ENCODE measurements at regions not wholly inside any gene's neighbourhood (a gene's known extent, or its start where the extent isn't known, plus 50 kb on each side); places are given as distances from the start of the nearest gene placed in this dataset.

GRCh38 chr10:110437351-110437605 is 60.4 kb upstream of the DUSP5 start:
- H3K36me3 ChIP-seq (replicated peaks; ENCODE audit: insufficient read depth, low read depth) = no peaks in the 10 kb centered on the region
- no peaks in the 10 kb centered on the region for H3K9me3 ChIP-seq (ENCODE audit: low read depth)
- H3K4me1 ChIP-seq (ENCODE audit: insufficient read depth) = no peaks in the 10 kb centered on the region
- H3K79me2 ChIP-seq = no peaks in the 10 kb centered on the region
- no peak overlapping the region for H3K4me3 ChIP-seq
- no peaks in the 10 kb centered on the region for H3K27me3 ChIP-seq
- H3K27ac ChIP-seq = no peak overlapping the region
- H4K20me1 ChIP-seq (ENCODE audit: insufficient read depth, poor library complexity, severe bottlenecking) = no peaks in the 10 kb centered on the region
- H3K9me2 ChIP-seq (replicated peaks; ENCODE audit: insufficient read depth) = no peaks in the 10 kb centered on the region
- no peak overlapping the region for H3K4me2 ChIP-seq
- TF ChIP-seq EZH2phosphoT487 (IDR thresholded peaks at IDR 0.05; ENCODE audit: low read depth, severe bottlenecking, unreplicated experiment) (no peak), CTCF (IDR thresholded peaks at IDR 0.05; ENCODE audit: poor library complexity) (no peak), EZH2 (IDR thresholded peaks at IDR 0.05; ENCODE audit: borderline replicate concordance) (no peak)
- no peak overlapping the region for H2AFZ ChIP-seq
- 65% methylated on average over 3 of the region's 3 CpGs for WGBS (ENCODE audit: low lambda C conversion rate, missing lambda C conversion rate)
- DNase-seq (ENCODE audit: low spot score) = no peak

GRCh38 chr10:110437761-110438341 is 59.9 kb upstream of the DUSP5 start:
- 82% methylated on average over 11 of the region's 11 CpGs for WGBS (ENCODE audit: low lambda C conversion rate, missing lambda C conversion rate)
- no peak overlapping the region for H3K27ac ChIP-seq
- no peaks in the 10 kb centered on the region for H3K79me2 ChIP-seq
- H3K4me2 ChIP-seq = no peak overlapping the region
- no peak for DNase-seq (ENCODE audit: low spot score)
- no peaks in the 10 kb centered on the region for H3K9me2 ChIP-seq (replicated peaks; ENCODE audit: insufficient read depth)
- H3K36me3 ChIP-seq (replicated peaks; ENCODE audit: insufficient read depth, low read depth) = no peaks in the 10 kb centered on the region
- no peaks in the 10 kb centered on the region for H4K20me1 ChIP-seq (ENCODE audit: insufficient read depth, poor library complexity, severe bottlenecking)
- no peak overlapping the region for H3K4me3 ChIP-seq
- no peaks in the 10 kb centered on the region for H3K4me1 ChIP-seq (ENCODE audit: insufficient read depth)
- H3K27me3 ChIP-seq = no peaks in the 10 kb centered on the region
- TF ChIP-seq EZH2 (IDR thresholded peaks at IDR 0.05; ENCODE audit: borderline replicate concordance) (no peak), CTCF (IDR thresholded peaks at IDR 0.05; ENCODE audit: poor library complexity) (no peak), EZH2phosphoT487 (IDR thresholded peaks at IDR 0.05; ENCODE audit: low read depth, severe bottlenecking, unreplicated experiment) (no peak)
- no peak overlapping the region for H2AFZ ChIP-seq
- no peaks in the 10 kb centered on the region for H3K9me3 ChIP-seq (ENCODE audit: low read depth)

- Histone ChIP-seq H4K20me1 (ENCODE audit: insufficient read depth, poor library complexity, severe bottlenecking) (no peaks in the 10 kb centered on the region), H2AFZ (no peak overlapping the region), H3K4me3 (no peak overlapping the region), H3K79me2 (no peaks in the 10 kb centered on the region), H3K36me3 (replicated peaks; ENCODE audit: insufficient read depth, low read depth) (no peaks in the 10 kb centered on the region), H3K9me2 (replicated peaks; ENCODE audit: insufficient read depth) (no peaks in the 10 kb centered on the region), H3K9me3 (ENCODE audit: low read depth) (no peaks in the 10 kb centered on the region), H3K4me2 (no peak overlapping the region), H3K27me3 (no peaks in the 10 kb centered on the region), H3K4me1 (ENCODE audit: insufficient read depth) (no peaks in the 10 kb centered on the region), H3K27ac (no peak overlapping the region)
- 96% methylated on average over 4 of the region's 4 CpGs for WGBS (ENCODE audit: low lambda C conversion rate, missing lambda C conversion rate)
- TF ChIP-seq CTCF (IDR thresholded peaks at IDR 0.05; ENCODE audit: poor library complexity) = no peak
- TF ChIP-seq EZH2 (IDR thresholded peaks at IDR 0.05; ENCODE audit: borderline replicate concordance) = no peak
- no peak for TF ChIP-seq EZH2phosphoT487 (IDR thresholded peaks at IDR 0.05; ENCODE audit: low read depth, severe bottlenecking, unreplicated experiment)
- no peak for DNase-seq (ENCODE audit: low spot score)
These were observed 55.0 kb upstream of the DUSP5 start for GRCh38 chr10:110442746-110443145.
